ENCODE measurements at regions not wholly inside any gene's neighbourhood (a gene's known extent, or its start where the extent isn't known, plus 50 kb on each side); places are given as distances from the start of the nearest gene placed in this dataset.
"Not testable (repeated sequence)": the region's sequence is repeated elsewhere in the genome, so short reads cannot be mapped to it uniquely, and the experiment has no call there.

GRCh38 chr1:182238421-182238820 lies 153.2 kb downstream of the GLUL start:
- H3K4me3 Mint-ChIP-seq: no peak overlapping the region
- no peaks in the 10 kb centered on the region for H3K27me3 Mint-ChIP-seq (ENCODE audit: low read depth)
- no peak for DNase-seq
- no peaks in the 10 kb centered on the region for H3K36me3 Mint-ChIP-seq (ENCODE audit: insufficient read depth)
- peaks cover 15% of the 10 kb centered on the region for H3K4me1 Mint-ChIP-seq (ENCODE audit: low read depth)
- H3K9me3 Mint-ChIP-seq: no peaks in the 10 kb centered on the region
- ATAC-seq: no peak

- Mint-ChIP-seq H3K4me1 (ENCODE audit: low read depth) (peaks cover 15% of the 10 kb centered on the region), H3K36me3 (ENCODE audit: insufficient read depth) (no peaks in the 10 kb centered on the region), H3K4me3 (no peak overlapping the region), H3K27me3 (ENCODE audit: low read depth) (no peaks in the 10 kb centered on the region), H3K9me3 (no peaks in the 10 kb centered on the region)
- ATAC-seq (no peak), DNase-seq (no peak)
These were observed 154.3 kb downstream of the GLUL start for GRCh38 chr1:182237329-182237728.

GRCh38 chr1:182236651-182237077 lies 154.9 kb downstream of the GLUL start:
- H3K4me1 Mint-ChIP-seq (ENCODE audit: low read depth): peaks cover 15% of the 10 kb centered on the region
- ATAC-seq (no peak), DNase-seq (no peak)
- no peak overlapping the region for H3K4me3 Mint-ChIP-seq
- H3K27me3 Mint-ChIP-seq (ENCODE audit: low read depth): no peaks in the 10 kb centered on the region
- H3K9me3 Mint-ChIP-seq: no peaks in the 10 kb centered on the region
- no peaks in the 10 kb centered on the region for H3K36me3 Mint-ChIP-seq (ENCODE audit: insufficient read depth)

GRCh38 chr1:182235952-182236650 lies 155.5 kb downstream of the GLUL start:
- Mint-ChIP-seq H3K27me3 (ENCODE audit: low read depth) (no peaks in the 10 kb centered on the region), H3K4me3 (no peak overlapping the region), H3K4me1 (ENCODE audit: low read depth) (peaks cover 15% of the 10 kb centered on the region), H3K9me3 (no peaks in the 10 kb centered on the region), H3K36me3 (ENCODE audit: insufficient read depth) (no peaks in the 10 kb centered on the region)
- DNase-seq: no peak
- ATAC-seq: no peak

DNA sequence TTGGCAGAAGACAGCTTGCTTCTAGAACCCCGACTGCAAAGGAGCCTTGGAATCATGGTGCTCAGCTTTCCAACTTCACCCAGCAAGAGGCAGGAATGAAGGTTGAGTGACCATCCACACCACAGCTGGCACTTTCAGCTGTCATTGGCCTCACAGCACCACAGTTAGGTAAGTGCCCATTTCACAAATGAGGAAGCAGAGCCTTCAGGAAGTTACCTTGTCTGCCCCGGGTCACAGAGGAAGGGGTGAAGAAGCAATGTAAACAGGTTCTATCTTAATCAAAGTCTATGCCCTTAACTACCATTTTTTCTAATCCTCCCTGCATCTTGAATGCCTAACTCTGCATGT lies 156.0 kb downstream of the GLUL start:
- no peaks in the 10 kb centered on the region for H3K27me3 Mint-ChIP-seq (ENCODE audit: low read depth)
- no peak overlapping the region for H3K4me3 Mint-ChIP-seq
- H3K36me3 Mint-ChIP-seq (ENCODE audit: insufficient read depth): no peaks in the 10 kb centered on the region
- H3K9me3 Mint-ChIP-seq: no peaks in the 10 kb centered on the region
- ATAC-seq: no peak
- peaks cover 15% of the 10 kb centered on the region for H3K4me1 Mint-ChIP-seq (ENCODE audit: low read depth)
- DNase-seq: no peak

DNA sequence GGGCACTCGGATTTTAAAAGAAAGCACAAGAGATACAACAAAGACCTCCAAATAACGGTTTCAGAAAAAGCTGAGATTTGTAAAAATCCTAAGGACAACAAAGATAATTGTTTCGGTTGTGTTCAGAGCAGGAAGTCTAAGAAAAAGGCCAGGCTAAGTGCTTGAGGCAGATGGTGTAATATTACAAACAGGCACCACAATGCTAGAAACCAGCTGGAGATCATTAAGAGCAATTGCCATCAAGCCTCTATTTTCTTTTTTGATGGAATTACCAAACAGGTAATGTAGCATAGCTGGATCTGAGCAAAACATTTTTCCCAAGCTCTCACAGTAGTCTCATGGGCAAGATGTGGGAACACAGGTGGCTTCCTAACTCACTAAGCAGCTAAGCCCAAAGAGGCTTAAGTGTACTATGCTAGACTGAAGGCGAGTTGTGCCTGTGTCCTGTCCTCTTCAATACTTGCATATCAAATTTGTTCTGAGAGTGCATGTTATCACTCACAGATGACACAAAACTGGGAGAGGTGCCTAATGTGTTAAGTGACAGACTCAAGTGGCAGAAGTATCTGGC lies 161.6 kb downstream of the GLUL start:
- H3K4me3 Mint-ChIP-seq: no peak overlapping the region
- H3K4me1 Mint-ChIP-seq (ENCODE audit: low read depth): peaks cover under 1% of the 10 kb centered on the region
- H3K9me3 Mint-ChIP-seq: no peaks in the 10 kb centered on the region
- H3K36me3 Mint-ChIP-seq (ENCODE audit: insufficient read depth): no peaks in the 10 kb centered on the region
- DNase-seq (no peak), ATAC-seq (no peak)
- no peaks in the 10 kb centered on the region for H3K27me3 Mint-ChIP-seq (ENCODE audit: low read depth)

GRCh38 chr1:182229451-182229850 lies 162.1 kb downstream of the GLUL start:
- ATAC-seq: no peak
- Mint-ChIP-seq H3K9me3 (no peaks in the 10 kb centered on the region), H3K36me3 (ENCODE audit: insufficient read depth) (no peaks in the 10 kb centered on the region), H3K27me3 (ENCODE audit: low read depth) (no peaks in the 10 kb centered on the region), H3K4me1 (ENCODE audit: low read depth) (no peaks in the 10 kb centered on the region), H3K4me3 (no peak overlapping the region)
- DNase-seq: no peak

- H3K4me1 Mint-ChIP-seq (ENCODE audit: low read depth): no peaks in the 10 kb centered on the region
- no peak for DNase-seq
- no peak overlapping the region for H3K4me3 Mint-ChIP-seq
- no peaks in the 10 kb centered on the region for H3K27me3 Mint-ChIP-seq (ENCODE audit: low read depth)
- no peaks in the 10 kb centered on the region for H3K36me3 Mint-ChIP-seq (ENCODE audit: insufficient read depth)
- no peak for ATAC-seq
- H3K9me3 Mint-ChIP-seq: no peaks in the 10 kb centered on the region
These were observed 163.6 kb downstream of the GLUL start for GRCh38 chr1:182227864-182228547.

DNA sequence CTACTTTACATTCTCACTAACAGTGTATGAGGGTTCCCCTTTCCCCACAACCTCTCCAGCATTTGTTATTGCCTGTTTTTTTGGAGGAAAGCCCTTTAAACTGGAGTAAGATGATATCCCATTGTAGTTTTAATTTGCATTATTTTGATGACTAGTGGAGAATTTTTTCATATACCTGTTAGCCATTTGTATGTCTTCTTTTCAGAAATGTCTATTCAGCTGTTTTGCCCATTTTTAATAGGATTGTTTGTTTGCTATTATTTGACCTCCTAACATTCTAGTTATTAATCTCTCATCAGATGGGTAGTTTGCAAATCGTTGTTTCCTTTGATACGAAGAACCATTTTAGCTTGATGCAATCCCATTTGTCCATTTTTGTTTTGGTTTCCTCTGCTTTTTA lies 165.0 kb downstream of the GLUL start:
- H3K36me3 Mint-ChIP-seq (ENCODE audit: insufficient read depth): no peaks in the 10 kb centered on the region
- peaks cover 7% of the 10 kb centered on the region for H3K9me3 Mint-ChIP-seq
- no peaks in the 10 kb centered on the region for H3K4me1 Mint-ChIP-seq (ENCODE audit: low read depth)
- no peak overlapping the region for H3K4me3 Mint-ChIP-seq
- H3K27me3 Mint-ChIP-seq (ENCODE audit: low read depth): no peaks in the 10 kb centered on the region
- no peak for ATAC-seq
- DNase-seq: no peak

DNA sequence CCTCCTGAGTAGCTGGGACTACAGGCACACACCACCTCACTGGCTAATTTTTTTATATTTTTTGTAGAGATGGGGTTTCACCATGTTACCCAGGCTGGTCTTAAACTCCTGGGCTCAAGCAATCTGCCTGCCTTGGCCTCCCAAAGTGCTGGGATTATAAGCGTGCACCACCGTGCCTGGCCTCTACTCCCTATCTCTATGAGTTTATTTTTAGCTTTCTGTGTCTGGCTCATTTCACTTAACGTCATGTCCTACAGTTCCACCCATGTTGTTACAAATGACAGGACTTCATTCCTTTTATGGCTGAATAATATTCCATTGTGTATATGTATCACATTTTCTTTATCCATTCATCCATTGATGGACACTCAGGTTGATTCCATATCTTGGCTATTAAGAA lies 164.2 kb upstream of the ZNF648 start:
- ATAC-seq; H3K4me3 Mint-ChIP-seq; H3K4me1 Mint-ChIP-seq (ENCODE audit: low read depth); H3K9me3 Mint-ChIP-seq; H3K36me3 Mint-ChIP-seq (ENCODE audit: insufficient read depth); H3K27me3 Mint-ChIP-seq (ENCODE audit: low read depth); DNase-seq: not testable (repeated sequence)

DNA sequence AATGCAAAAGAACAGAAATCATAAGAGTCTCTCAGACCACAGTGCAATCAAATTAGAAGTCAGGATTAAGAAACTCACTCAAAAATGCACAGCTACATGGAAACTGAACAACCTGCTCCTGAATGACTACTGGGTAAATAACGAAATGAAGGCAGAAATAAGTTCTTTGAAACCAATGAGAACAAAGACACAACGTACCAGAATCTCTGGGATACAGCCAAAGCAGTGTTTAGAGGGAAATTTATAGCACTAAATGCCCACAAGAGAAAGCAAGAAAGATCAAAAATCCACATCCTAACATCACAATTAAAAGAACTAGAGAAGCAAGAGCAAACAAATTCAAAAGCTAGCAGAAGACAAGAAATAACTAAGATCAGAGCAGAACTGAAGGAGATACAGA lies 160.5 kb upstream of the ZNF648 start:
- not testable (repeated sequence) for ATAC-seq; DNase-seq; H3K36me3 Mint-ChIP-seq (ENCODE audit: insufficient read depth); H3K4me3 Mint-ChIP-seq; H3K4me1 Mint-ChIP-seq (ENCODE audit: low read depth); H3K27me3 Mint-ChIP-seq (ENCODE audit: low read depth)
- peaks cover 14% of the 10 kb centered on the region for H3K9me3 Mint-ChIP-seq

DNA sequence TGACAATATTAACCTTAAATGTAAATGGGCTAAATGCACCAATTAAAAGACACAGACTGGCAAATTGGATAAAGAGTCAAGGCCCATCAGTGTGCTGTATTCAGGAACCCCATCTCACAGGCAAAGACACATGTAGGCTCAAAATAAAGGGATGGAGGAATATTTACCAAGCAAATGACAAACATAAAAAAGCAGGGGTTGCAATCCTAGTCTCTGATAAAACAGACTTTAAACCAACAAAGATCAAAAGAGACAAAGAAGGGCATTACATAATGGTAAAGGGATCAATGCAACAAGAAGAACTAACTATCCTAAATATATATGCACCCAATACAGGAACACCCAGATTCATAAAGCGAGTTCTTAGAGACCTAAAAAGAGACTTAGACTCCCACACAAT lies 159.9 kb upstream of the ZNF648 start:
- H3K9me3 Mint-ChIP-seq: peaks cover 14% of the 10 kb centered on the region
- not testable (repeated sequence) for H3K36me3 Mint-ChIP-seq (ENCODE audit: insufficient read depth); H3K27me3 Mint-ChIP-seq (ENCODE audit: low read depth)

DNA sequence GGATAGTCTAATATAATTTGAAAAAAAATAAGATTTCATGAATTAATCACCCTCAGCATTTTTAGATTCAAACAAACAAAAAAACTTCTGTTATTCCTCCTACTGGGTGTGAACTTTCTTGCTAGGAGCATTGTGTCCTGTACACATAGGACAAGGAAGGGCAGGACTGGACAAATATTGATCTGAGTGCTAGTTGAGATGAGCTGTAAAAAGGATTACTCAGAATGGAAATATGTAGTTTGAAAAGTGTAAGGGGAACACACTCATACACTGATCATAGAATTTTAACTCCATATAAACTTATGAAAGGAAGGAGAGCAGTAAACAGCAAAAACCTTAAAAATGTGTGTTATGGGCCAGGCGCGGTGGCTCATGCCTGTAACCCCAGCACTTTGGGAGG lies 156.5 kb upstream of the ZNF648 start:
- Mint-ChIP-seq H3K36me3 (ENCODE audit: insufficient read depth) (peaks cover 3% of the 10 kb centered on the region), H3K9me3 (peaks cover 14% of the 10 kb centered on the region), H3K4me3 (no peak overlapping the region), H3K27me3 (ENCODE audit: low read depth) (peaks cover 13% of the 10 kb centered on the region), H3K4me1 (ENCODE audit: low read depth) (no peaks in the 10 kb centered on the region)
- DNase-seq (no peak), ATAC-seq (no peak)

More for the DNA sequence above, 159.9 kb upstream of the ZNF648 start:
- not testable (repeated sequence) for H3K4me3 Mint-ChIP-seq; DNase-seq; ATAC-seq; H3K4me1 Mint-ChIP-seq (ENCODE audit: low read depth)

- Mint-ChIP-seq H3K4me3 (no peak overlapping the region), H3K36me3 (ENCODE audit: insufficient read depth) (peaks cover 3% of the 10 kb centered on the region), H3K9me3 (peaks cover 11% of the 10 kb centered on the region), H3K27me3 (ENCODE audit: low read depth) (peaks cover 13% of the 10 kb centered on the region), H3K4me1 (ENCODE audit: low read depth) (no peaks in the 10 kb centered on the region)
- DNase-seq (no peak), ATAC-seq (no peak)
These were observed 155.6 kb upstream of the ZNF648 start for GRCh38 chr1:182217071-182217470.

DNA sequence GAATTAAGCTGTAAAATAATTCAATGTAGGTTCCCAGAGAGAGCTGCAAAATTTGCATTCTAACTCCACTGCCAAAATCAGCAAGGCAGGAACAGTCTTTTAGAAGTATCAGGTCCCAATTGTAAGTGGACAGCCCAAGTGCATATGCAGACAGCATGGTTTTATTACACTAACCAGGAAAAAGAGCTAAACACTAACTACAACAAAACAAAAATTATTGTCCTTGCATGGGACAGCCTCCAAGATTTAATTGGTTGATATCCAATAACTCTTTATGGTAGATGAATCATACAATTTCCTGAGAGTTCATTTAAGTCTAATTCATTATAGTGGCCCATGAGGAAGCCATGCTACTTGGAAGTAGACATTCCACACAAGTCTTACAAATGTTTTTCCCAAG lies 154.3 kb upstream of the ZNF648 start:
- Mint-ChIP-seq H3K27me3 (ENCODE audit: low read depth) (peaks cover 13% of the 10 kb centered on the region), H3K4me1 (ENCODE audit: low read depth) (no peaks in the 10 kb centered on the region), H3K36me3 (ENCODE audit: insufficient read depth) (peaks cover 3% of the 10 kb centered on the region), H3K4me3 (no peak overlapping the region), H3K9me3 (peaks cover 6% of the 10 kb centered on the region)
- ATAC-seq (no peak), DNase-seq (no peak)
